Uterus (tissue), 3 donors: ENCODE measurements at regions not wholly inside any gene's neighbourhood (a gene's known extent, or its start where the extent isn't known, plus 50 kb on each side); places are given as distances from the start of the nearest gene placed in this dataset.

Experiments
- DNase-seq, 2 donors: peaks; one replicate each; pipeline ENCODE4 v3.0.0-alpha.2; 2019 to 2020
- H3K27ac ChIP-seq, 2 donors: fragments of 200-600 bp; sonication (generic); 1 replicate in 1 of 2; 2 replicates in 1 of 2; pipeline ENCODE4 v1.5.1; 2016 to 2018
- H3K27me3 ChIP-seq, 2 donors: fragments of 200-600 bp; sonication (generic); one replicate each; pipeline ENCODE4 v1.5.1; 2018 to 2019; ENCODE audit warnings: control low read depth in 1 of 2
- H3K36me3 ChIP-seq, 2 donors: fragments of 200-600 bp; sonication (generic); one replicate each; pipeline ENCODE4 v1.5.1; 2019; ENCODE audit warnings: control low read depth in 1 of 2
- H3K4me1 ChIP-seq, 2 donors: fragments of 200-600 bp; sonication (generic); one replicate each; pipeline ENCODE4 v1.5.1; 2018 to 2019; ENCODE audit warnings: control low read depth in 1 of 2
- H3K4me3 ChIP-seq, 2 donors: fragments of 200-600 bp; sonication (generic); 1 replicate in 1 of 2; 2 replicates in 1 of 2; pipeline ENCODE4 v1.5.1; 2018 to 2019; ENCODE audit warnings: mild to moderate bottlenecking in 1 of 2
- H3K9me3 ChIP-seq, 2 donors: fragments of 200-600 bp; sonication (generic); one replicate each; pipeline ENCODE4 v1.5.1; 2019; ENCODE audit warnings: control low read depth in 1 of 2
- CTCF ChIP-seq, 4 experiments: fragments of 200-600 bp in 2 of 4; fragments of 450-650 bp in 2 of 4; sonication (generic) in 2 of 4; IDR thresholded peaks; one replicate each; pipeline ENCODE4 v1.5.1; 2016 to 2019; ENCODE audit warnings: antibody characterized with exemption in 4 of 4, mild to moderate bottlenecking in 2 of 4, moderate library complexity in 1 of 4
- POLR2A ChIP-seq, 2 donors: fragments of 450-650 bp; IDR thresholded peaks; one replicate each; pipeline ENCODE4 v1.6.1; 2016; ENCODE audit warnings: antibody characterized with exemption in 2 of 2, mild to moderate bottlenecking in 1 of 2, moderate library complexity in 1 of 2
- intact Hi-C: fragments of 100-400 bp; cut with DNase I; formaldehyde crosslinking; loops from one replicate; pipeline ENCODE4 v1.15.1; 2023; ENCODE audit warnings: low total_unique reads
- donor health status: DM: yes; HTN: yes; CAD: no.

DNA sequence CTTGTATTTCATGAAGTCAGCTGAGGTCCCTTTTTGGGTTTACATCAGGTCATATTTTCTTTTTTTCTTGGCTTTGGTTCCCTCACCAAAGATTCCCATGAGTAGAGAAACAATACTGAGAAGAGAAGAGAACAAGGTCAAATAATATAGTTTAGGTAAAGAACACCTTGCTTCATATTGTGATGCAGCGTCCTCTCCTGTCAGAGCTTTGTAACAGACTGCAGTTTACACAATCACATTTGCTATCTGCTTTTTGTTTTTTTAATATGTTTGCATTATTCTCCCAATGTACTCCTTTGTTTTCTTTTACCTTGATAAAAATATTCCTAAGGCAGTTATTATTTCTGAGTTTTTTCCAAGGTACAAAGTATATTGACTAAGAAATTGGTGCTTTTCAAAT is 283.2 kb downstream of the SHOX2 start:
- no peaks in the 10 kb centered on the region for H3K36me3 ChIP-seq
- no peaks in the 10 kb centered on the region for H3K9me3 ChIP-seq
- TF ChIP-seq CTCF (IDR thresholded peaks at IDR 0.05) (no peak), POLR2A (IDR thresholded peaks at IDR 0.05) (no peak)
- intact Hi-C loops: no loop called here
- H3K27me3 ChIP-seq: no peaks in the 10 kb centered on the region
- no peak for DNase-seq
- no peaks in the 10 kb centered on the region for H3K4me1 ChIP-seq
- H3K27ac ChIP-seq: no peak overlapping the region
- no peak overlapping the region for H3K4me3 ChIP-seq

DNA sequence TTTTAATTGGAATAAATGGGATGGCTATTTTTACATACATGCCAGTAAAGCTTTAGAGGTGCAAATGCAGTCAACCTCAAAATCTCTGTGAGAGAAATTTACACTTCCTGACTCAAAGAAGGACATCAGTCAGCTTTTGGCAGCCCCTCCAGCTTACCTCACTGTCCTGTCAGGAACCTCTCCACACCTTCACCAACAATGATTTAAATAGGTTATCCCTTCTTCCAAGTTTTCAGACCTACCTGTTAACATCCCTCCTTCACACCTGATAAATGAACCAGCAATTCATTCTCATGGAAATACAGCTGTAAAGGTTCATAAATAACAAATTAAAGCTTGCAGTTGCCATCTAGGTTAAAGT is 286.1 kb downstream of the SHOX2 start:
- no peaks in the 10 kb centered on the region for H3K9me3 ChIP-seq
- TF ChIP-seq POLR2A (IDR thresholded peaks at IDR 0.05) (no peak), CTCF (IDR thresholded peaks at IDR 0.05) (no peak)
- DNase-seq: no peak
- no peak overlapping the region for H3K4me3 ChIP-seq
- H3K27ac ChIP-seq: no peak overlapping the region
- H3K27me3 ChIP-seq: no peaks in the 10 kb centered on the region
- no peaks in the 10 kb centered on the region for H3K4me1 ChIP-seq
- intact Hi-C loops: no loop called here
- H3K36me3 ChIP-seq: no peaks in the 10 kb centered on the region

- Histone ChIP-seq H3K27me3 (no peaks in the 10 kb centered on the region), H3K36me3 (no peaks in the 10 kb centered on the region), H3K4me1 (no peaks in the 10 kb centered on the region), H3K4me3 (no peak overlapping the region), H3K9me3 (no peaks in the 10 kb centered on the region), H3K27ac (no peak overlapping the region)
- TF ChIP-seq CTCF (IDR thresholded peaks at IDR 0.05) (no peak), POLR2A (IDR thresholded peaks at IDR 0.05) (no peak)
- no peak for DNase-seq
- intact Hi-C loops: no loop called here
Observed at GRCh38 chr3:157819270-157820156, 286.7 kb downstream of the SHOX2 start.

GRCh38 chr3:157816896-157817295 is 289.3 kb downstream of the SHOX2 start:
- Histone ChIP-seq H3K4me3 (no peak overlapping the region), H3K4me1 (no peaks in the 10 kb centered on the region), H3K27me3 (no peaks in the 10 kb centered on the region), H3K36me3 (no peaks in the 10 kb centered on the region), H3K9me3 (no peaks in the 10 kb centered on the region), H3K27ac (no peak overlapping the region)
- TF ChIP-seq POLR2A (IDR thresholded peaks at IDR 0.05): no peak
- no peak for TF ChIP-seq CTCF (IDR thresholded peaks at IDR 0.05)
- no peak for DNase-seq
- intact Hi-C loops: no loop called here

- no peak for TF ChIP-seq CTCF (IDR thresholded peaks at IDR 0.05)
- TF ChIP-seq POLR2A (IDR thresholded peaks at IDR 0.05): no peak
- H3K27me3 ChIP-seq: no peaks in the 10 kb centered on the region
- H3K4me3 ChIP-seq: no peak overlapping the region
- H3K4me1 ChIP-seq: no peaks in the 10 kb centered on the region
- H3K9me3 ChIP-seq: no peaks in the 10 kb centered on the region
- intact Hi-C loops: no loop called here
- H3K36me3 ChIP-seq: no peaks in the 10 kb centered on the region
- H3K27ac ChIP-seq: no peak overlapping the region
- no peak for DNase-seq
Observed at GRCh38 chr3:157816296-157816695, 289.9 kb downstream of the SHOX2 start.
